ENCODE measurements at regions not wholly inside any gene's neighbourhood (a gene's known extent, or its start where the extent isn't known, plus 50 kb on each side); places are given as distances from the start of the nearest gene placed in this dataset.

DNA sequence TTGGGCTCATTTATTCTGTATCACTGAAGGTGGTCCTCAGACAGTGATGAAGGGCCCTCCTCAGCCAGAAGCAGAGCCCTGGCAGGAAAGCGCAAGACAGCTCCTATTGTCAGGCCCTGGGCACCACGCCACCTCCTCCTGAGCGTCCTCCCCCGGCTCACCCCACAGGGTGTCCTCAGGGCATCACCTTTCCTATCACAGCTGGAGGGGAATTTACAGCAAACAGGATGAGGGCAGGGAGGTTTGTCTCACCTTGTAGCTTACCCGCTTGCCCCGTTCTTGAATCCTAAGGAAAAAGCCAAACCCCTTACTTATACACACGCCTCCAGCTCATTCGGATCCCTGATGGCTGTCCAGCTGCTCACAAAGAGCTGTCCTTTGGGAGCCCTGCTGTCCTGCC, 50.2 kb upstream of the LANCL2 start:
- H3K9me3 Mint-ChIP-seq (ENCODE audit: unreplicated experiment), result no peaks in the 10 kb centered on the region
- no peak overlapping the region for H3K4me3 Mint-ChIP-seq (ENCODE audit: unreplicated experiment)
- peaks cover 14% of the 10 kb centered on the region for H3K27me3 Mint-ChIP-seq (ENCODE audit: unreplicated experiment)
- no peak for DNase-seq (ENCODE audit: extremely low spot score, unreplicated experiment)
- H3K4me1 Mint-ChIP-seq (ENCODE audit: unreplicated experiment), result no peaks in the 10 kb centered on the region
- no peak overlapping the region for H3K27ac Mint-ChIP-seq (ENCODE audit: unreplicated experiment)
- no peaks in the 10 kb centered on the region for H3K36me3 Mint-ChIP-seq (ENCODE audit: unreplicated experiment)
- TF ChIP-seq, protein P1, sequence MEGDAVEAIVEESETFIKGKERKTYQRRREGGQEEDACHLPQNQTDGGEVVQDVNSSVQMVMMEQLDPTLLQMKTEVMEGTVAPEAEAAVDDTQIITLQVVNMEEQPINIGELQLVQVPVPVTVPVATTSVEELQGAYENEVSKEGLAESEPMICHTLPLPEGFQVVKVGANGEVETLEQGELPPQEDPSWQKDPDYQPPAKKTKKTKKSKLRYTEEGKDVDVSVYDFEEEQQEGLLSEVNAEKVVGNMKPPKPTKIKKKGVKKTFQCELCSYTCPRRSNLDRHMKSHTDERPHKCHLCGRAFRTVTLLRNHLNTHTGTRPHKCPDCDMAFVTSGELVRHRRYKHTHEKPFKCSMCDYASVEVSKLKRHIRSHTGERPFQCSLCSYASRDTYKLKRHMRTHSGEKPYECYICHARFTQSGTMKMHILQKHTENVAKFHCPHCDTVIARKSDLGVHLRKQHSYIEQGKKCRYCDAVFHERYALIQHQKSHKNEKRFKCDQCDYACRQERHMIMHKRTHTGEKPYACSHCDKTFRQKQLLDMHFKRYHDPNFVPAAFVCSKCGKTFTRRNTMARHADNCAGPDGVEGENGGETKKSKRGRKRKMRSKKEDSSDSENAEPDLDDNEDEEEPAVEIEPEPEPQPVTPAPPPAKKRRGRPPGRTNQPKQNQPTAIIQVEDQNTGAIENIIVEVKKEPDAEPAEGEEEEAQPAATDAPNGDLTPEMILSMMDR (IDR thresholded peaks at IDR 0.05), result no peak
